ENCODE measurements at regions not wholly inside any gene's neighbourhood (a gene's known extent, or its start where the extent isn't known, plus 50 kb on each side); places are given as distances from the start of the nearest gene placed in this dataset.
"Not testable (repeated sequence)": the region's sequence is repeated elsewhere in the genome, so short reads cannot be mapped to it uniquely, and the experiment has no call there.

DNA sequence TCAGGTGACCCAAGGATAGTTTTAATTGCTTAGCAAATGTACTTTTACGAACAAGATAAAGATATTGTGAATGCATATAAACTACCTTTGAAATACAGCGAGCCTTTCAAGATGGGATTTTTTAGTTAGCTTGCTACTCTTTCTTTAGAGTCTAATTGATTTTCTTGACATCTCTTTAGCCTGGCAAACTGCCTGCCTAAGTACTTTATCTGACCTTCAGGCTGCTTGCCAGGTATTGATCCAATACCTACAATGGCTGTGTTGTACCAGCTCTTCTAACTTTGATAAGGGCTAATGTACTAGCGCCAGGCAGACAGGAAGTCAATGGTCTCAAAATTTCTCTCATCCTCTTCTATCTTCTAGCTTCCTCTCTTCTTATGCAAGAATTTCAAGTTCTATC, 414.4 kb upstream of the ACVR2A start:
- Mint-ChIP-seq H3K27ac (no peak overlapping the region), H3K27me3 (no peaks in the 10 kb centered on the region), H3K9me3 (no peaks in the 10 kb centered on the region), H3K4me1 (ENCODE audit: low read depth) (no peaks in the 10 kb centered on the region), H3K4me3 (no peak overlapping the region), H3K36me3 (no peaks in the 10 kb centered on the region)
- DNase-seq, result no peak
- intact Hi-C loops (cut with micrococcal nuclease), result no loop called here
- ChIA-PET CTCF (no interaction called here), POLR2A (no interaction called here)

DNA sequence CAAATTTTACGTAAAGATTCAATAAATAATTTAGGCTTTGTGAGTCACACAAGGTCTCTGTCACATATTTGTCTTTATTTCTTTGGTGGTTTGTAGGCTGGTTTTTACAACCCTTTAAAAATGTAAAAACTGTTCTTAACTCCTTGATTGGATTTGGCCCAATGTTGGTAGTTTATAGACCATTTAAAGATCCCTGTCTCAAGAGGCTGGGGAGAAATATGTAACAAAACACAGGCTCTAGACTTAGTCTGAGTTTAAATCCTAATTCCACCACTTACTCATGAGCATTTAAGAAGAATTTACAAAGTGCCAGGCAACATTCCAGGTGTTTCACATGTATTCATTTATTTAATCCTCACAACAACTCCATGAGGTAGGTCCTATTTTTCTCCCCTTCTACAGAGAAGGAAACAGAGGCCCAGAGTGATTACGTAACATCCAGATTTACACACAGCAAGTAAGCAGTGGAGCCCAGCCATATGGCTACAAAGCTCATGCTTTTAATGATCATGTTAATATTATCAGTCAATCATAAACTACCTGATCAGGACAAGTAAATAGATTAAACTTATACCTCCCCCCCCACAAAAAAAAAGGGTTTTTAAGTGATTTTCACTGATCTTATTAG, 416.6 kb upstream of the ACVR2A start:
- Mint-ChIP-seq H3K27me3 (no peaks in the 10 kb centered on the region), H3K9me3 (no peaks in the 10 kb centered on the region), H3K4me1 (ENCODE audit: low read depth) (no peaks in the 10 kb centered on the region), H3K4me3 (no peak overlapping the region), H3K27ac (no peak overlapping the region), H3K36me3 (no peaks in the 10 kb centered on the region)
- DNase-seq, result no peak
- CTCF ChIA-PET, result no interaction called here
- POLR2A ChIA-PET, result no interaction called here
- intact Hi-C loops (cut with micrococcal nuclease), result no loop called here

- ChIA-PET POLR2A (no interaction called here), CTCF (no interaction called here)
- DNase-seq, result no peak
- Mint-ChIP-seq H3K36me3 (no peaks in the 10 kb centered on the region), H3K4me3 (no peak overlapping the region), H3K9me3 (no peaks in the 10 kb centered on the region), H3K27me3 (no peaks in the 10 kb centered on the region), H3K27ac (no peak overlapping the region), H3K4me1 (ENCODE audit: low read depth) (peaks cover 4% of the 10 kb centered on the region)
- intact Hi-C loops (cut with micrococcal nuclease), result no loop called here
Measured at GRCh38 chr2:147425437-147426029, 419.3 kb upstream of the ACVR2A start.

GRCh38 chr2:147424766-147425165, 420.1 kb upstream of the ACVR2A start:
- DNase-seq, result no peak
- no peaks in the 10 kb centered on the region for H3K36me3 Mint-ChIP-seq
- ChIA-PET CTCF (no interaction called here), POLR2A (no interaction called here)
- H3K4me3 Mint-ChIP-seq, result no peak overlapping the region
- intact Hi-C loops (cut with micrococcal nuclease), result no loop called here
- peaks cover 8% of the 10 kb centered on the region for H3K4me1 Mint-ChIP-seq (ENCODE audit: low read depth)
- peaks cover 2% of the 10 kb centered on the region for H3K9me3 Mint-ChIP-seq
- no peaks in the 10 kb centered on the region for H3K27me3 Mint-ChIP-seq
- no peak overlapping the region for H3K27ac Mint-ChIP-seq

- Mint-ChIP-seq H3K9me3 (peaks cover 4% of the 10 kb centered on the region), H3K27me3 (no peaks in the 10 kb centered on the region)
- CTCF ChIA-PET, result no interaction called here
Measured at GRCh38 chr2:147420947-147421675, 423.7 kb upstream of the ACVR2A start.

GRCh38 chr2:147420517-147420916, 424.3 kb upstream of the ACVR2A start:
- H3K36me3 Mint-ChIP-seq, result no peaks in the 10 kb centered on the region
- no peak for DNase-seq
- no peaks in the 10 kb centered on the region for H3K27me3 Mint-ChIP-seq
- ChIA-PET CTCF (no interaction called here), POLR2A (no interaction called here)
- H3K9me3 Mint-ChIP-seq, result peaks cover 4% of the 10 kb centered on the region
- peaks cover 10% of the 10 kb centered on the region for H3K4me1 Mint-ChIP-seq (ENCODE audit: low read depth)
- no peak overlapping the region for H3K27ac Mint-ChIP-seq
- intact Hi-C loops (cut with micrococcal nuclease), result no loop called here
- no peak overlapping the region for H3K4me3 Mint-ChIP-seq

More at GRCh38 chr2:147420947-147421675, 423.7 kb upstream of the ACVR2A start:
- DNase-seq, result no peak
- H3K36me3 Mint-ChIP-seq, result no peaks in the 10 kb centered on the region
- no peak overlapping the region for H3K27ac Mint-ChIP-seq
- intact Hi-C loops (cut with micrococcal nuclease), result no loop called here
- POLR2A ChIA-PET, result interaction anchor here (0.7 kb wide), 1 partner anchor 234 kb away, joined by 4 read pairs; no protein-coding TSS in a partner anchor
- H3K4me3 Mint-ChIP-seq, result no peak overlapping the region
- H3K4me1 Mint-ChIP-seq (ENCODE audit: low read depth), result peaks cover 10% of the 10 kb centered on the region

- H3K27ac Mint-ChIP-seq, result no peak overlapping the region
- peaks cover 21% of the 10 kb centered on the region for H3K9me3 Mint-ChIP-seq
- no peak for DNase-seq
- peaks cover 3% of the 10 kb centered on the region for H3K36me3 Mint-ChIP-seq
- ChIA-PET POLR2A (no interaction called here), CTCF (no interaction called here)
- no peak overlapping the region for H3K4me3 Mint-ChIP-seq
- no peaks in the 10 kb centered on the region for H3K27me3 Mint-ChIP-seq
- intact Hi-C loops (cut with micrococcal nuclease), result no loop called here
- H3K4me1 Mint-ChIP-seq (ENCODE audit: low read depth), result peaks cover 10% of the 10 kb centered on the region
Measured at GRCh38 chr2:147416099-147416498, 428.7 kb upstream of the ACVR2A start.

DNA sequence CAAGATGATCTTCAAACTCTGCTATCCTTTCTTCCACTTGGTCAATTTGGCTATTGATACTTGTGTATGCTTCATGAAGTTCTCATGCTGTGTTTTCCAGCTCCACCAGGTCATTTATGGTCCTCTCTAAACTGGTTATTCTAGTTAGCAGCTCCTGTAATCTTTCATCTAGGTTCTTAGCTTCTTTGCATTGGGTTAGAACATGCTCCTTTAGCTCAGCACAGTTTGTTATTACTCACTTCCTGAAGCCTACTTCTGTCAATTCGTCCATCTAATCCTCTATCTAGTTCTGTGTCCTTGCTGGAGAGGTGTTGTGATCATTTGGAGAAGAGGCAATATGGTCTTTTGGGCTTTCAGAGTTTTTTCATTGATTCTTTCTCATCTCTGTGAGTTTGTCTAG, 430.2 kb upstream of the ACVR2A start:
- H3K27ac Mint-ChIP-seq; H3K4me1 Mint-ChIP-seq (ENCODE audit: low read depth); H3K4me3 Mint-ChIP-seq; DNase-seq; H3K36me3 Mint-ChIP-seq; H3K27me3 Mint-ChIP-seq; CTCF ChIA-PET; intact Hi-C loops (cut with micrococcal nuclease): not testable (repeated sequence)
- H3K9me3 Mint-ChIP-seq, result peaks cover 22% of the 10 kb centered on the region
- POLR2A ChIA-PET, result interaction anchor here (1.0 kb wide), 1 partner anchor 11 kb away, joined by 3 read pairs; no protein-coding TSS in a partner anchor

- DNase-seq, result no peak
- Mint-ChIP-seq H3K9me3 (peaks cover 10% of the 10 kb centered on the region), H3K4me3 (no peak overlapping the region), H3K36me3 (peaks cover 4% of the 10 kb centered on the region), H3K4me1 (ENCODE audit: low read depth) (no peaks in the 10 kb centered on the region), H3K27me3 (no peaks in the 10 kb centered on the region), H3K27ac (no peak overlapping the region)
- intact Hi-C loops (cut with micrococcal nuclease), result no loop called here
- ChIA-PET CTCF (no interaction called here), POLR2A (no interaction called here)
Measured at GRCh38 chr2:147408357-147408756, 436.5 kb upstream of the ACVR2A start.

- H3K9me3 Mint-ChIP-seq, result peaks cover 3% of the 10 kb centered on the region
- intact Hi-C loops (cut with micrococcal nuclease), result no loop called here
- no peak for DNase-seq
- POLR2A ChIA-PET, result no interaction called here
- no peak overlapping the region for H3K27ac Mint-ChIP-seq
- H3K36me3 Mint-ChIP-seq, result no peaks in the 10 kb centered on the region
- no peaks in the 10 kb centered on the region for H3K27me3 Mint-ChIP-seq
- CTCF ChIA-PET, result no interaction called here
- H3K4me3 Mint-ChIP-seq, result no peak overlapping the region
- H3K4me1 Mint-ChIP-seq (ENCODE audit: low read depth), result no peaks in the 10 kb centered on the region
Measured at GRCh38 chr2:147405651-147406050, 439.2 kb upstream of the ACVR2A start.

- Mint-ChIP-seq H3K36me3 (no peaks in the 10 kb centered on the region), H3K4me1 (ENCODE audit: low read depth) (no peaks in the 10 kb centered on the region), H3K27ac (no peak overlapping the region), H3K4me3 (no peak overlapping the region), H3K9me3 (no peaks in the 10 kb centered on the region), H3K27me3 (peaks cover 2% of the 10 kb centered on the region)
- CTCF ChIA-PET, result no interaction called here
- POLR2A ChIA-PET, result no interaction called here
- no peak for DNase-seq
- intact Hi-C loops (cut with micrococcal nuclease), result no loop called here
Measured at GRCh38 chr2:147398996-147399395, 445.8 kb upstream of the ACVR2A start.

DNA sequence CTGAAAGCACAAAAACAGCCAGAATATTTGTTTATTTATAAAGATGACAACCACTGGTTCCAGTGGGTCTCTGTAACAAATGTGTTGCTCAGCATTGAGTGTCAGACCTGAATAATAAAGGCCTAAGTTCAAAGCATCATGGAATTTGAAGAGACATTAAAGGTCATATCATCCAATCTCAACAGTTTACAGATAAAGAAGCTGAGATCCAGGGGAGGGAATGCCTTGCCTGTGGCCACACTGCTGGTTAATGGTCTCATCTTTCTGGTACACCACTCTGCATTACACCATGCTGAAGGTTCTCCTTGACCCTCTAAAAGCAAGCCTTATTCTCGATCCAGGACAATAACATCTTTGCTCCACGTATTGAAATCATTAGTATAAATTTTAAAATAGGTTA, 446.5 kb upstream of the ACVR2A start:
- POLR2A ChIA-PET, result no interaction called here
- Mint-ChIP-seq H3K27me3 (peaks cover 2% of the 10 kb centered on the region), H3K27ac (no peak overlapping the region), H3K36me3 (no peaks in the 10 kb centered on the region), H3K4me1 (ENCODE audit: low read depth) (no peaks in the 10 kb centered on the region), H3K9me3 (no peaks in the 10 kb centered on the region), H3K4me3 (no peak overlapping the region)
- CTCF ChIA-PET, result no interaction called here
- no peak for DNase-seq
- intact Hi-C loops (cut with micrococcal nuclease), result no loop called here

GRCh38 chr2:147396890-147397289, 447.9 kb upstream of the ACVR2A start:
- Mint-ChIP-seq H3K27ac (no peak overlapping the region), H3K4me3 (no peak overlapping the region), H3K9me3 (no peaks in the 10 kb centered on the region), H3K36me3 (no peaks in the 10 kb centered on the region), H3K4me1 (ENCODE audit: low read depth) (no peaks in the 10 kb centered on the region), H3K27me3 (peaks cover 2% of the 10 kb centered on the region)
- POLR2A ChIA-PET, result no interaction called here
- intact Hi-C loops (cut with micrococcal nuclease), result no loop called here
- CTCF ChIA-PET, result no interaction called here
- DNase-seq, result no peak
